Fibroblast of villous mesenchyme (primary cell): ENCODE measurements at regions not wholly inside any gene's neighbourhood (a gene's known extent, or its start where the extent isn't known, plus 50 kb on each side); places are given as distances from the start of the nearest gene placed in this dataset.
"Not testable (repeated sequence)": the region's sequence is repeated elsewhere in the genome, so short reads cannot be mapped to it uniquely, and the experiment has no call there.

Source experiments
- DNase-seq: peaks from one replicate; pipeline ENCODE4 v3.0.0-alpha.2; 2010; ENCODE audit warnings: low read depth
- H3K4me3 ChIP-seq: 2 replicates; pipeline ENCODE4 v1.5.1; 2011; ENCODE audit warnings: low read depth, mild to moderate bottlenecking, low read length
- TF ChIP-seq, protein P1 (sequence below): IDR thresholded peaks from 2 replicates; pipeline ENCODE4 v1.5.1; 2012; ENCODE audit warnings: low read depth, mild to moderate bottlenecking, low read length; ENCODE audit not compliant: insufficient read depth

DNA sequence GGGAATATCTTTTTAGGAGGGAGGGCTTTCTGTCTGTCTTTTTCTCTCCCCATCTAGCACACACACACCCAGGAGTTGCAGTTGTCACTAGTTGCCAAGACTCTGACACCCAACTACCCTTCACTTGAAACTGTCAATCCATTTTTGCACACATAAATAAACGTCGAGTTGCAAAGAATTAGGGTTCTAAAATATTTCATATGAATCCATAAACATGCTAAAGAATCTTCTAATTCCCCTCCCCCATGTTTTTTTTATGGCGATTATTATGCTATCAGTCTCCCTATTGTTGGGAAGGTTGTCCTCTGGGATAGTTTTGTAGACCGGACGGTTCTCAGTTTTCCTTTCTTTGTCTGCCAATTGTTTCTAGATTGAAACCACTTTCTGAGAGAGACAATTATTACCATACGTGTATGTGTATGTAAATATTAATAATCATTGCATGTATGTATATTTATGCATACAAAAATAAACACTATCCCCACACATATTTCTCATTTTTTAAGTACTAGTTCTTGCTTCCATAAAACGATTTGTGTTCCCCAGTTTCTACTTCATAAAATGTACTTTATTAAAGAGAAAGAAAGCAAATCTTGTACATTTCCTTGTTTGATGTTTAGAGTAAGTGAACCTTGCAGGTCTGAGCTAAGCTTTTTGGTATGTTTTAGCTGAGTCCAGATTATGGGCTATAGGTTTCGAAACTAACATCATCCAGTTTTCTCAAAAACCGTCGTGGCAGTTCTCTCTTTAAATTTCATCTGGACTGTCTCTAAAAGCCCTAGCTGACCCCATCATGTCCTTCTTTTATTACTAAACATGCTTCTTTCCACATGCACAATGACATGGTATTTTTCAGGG lies 165.0 kb upstream of the MPDZ start:
- TF ChIP-seq, protein P1, sequence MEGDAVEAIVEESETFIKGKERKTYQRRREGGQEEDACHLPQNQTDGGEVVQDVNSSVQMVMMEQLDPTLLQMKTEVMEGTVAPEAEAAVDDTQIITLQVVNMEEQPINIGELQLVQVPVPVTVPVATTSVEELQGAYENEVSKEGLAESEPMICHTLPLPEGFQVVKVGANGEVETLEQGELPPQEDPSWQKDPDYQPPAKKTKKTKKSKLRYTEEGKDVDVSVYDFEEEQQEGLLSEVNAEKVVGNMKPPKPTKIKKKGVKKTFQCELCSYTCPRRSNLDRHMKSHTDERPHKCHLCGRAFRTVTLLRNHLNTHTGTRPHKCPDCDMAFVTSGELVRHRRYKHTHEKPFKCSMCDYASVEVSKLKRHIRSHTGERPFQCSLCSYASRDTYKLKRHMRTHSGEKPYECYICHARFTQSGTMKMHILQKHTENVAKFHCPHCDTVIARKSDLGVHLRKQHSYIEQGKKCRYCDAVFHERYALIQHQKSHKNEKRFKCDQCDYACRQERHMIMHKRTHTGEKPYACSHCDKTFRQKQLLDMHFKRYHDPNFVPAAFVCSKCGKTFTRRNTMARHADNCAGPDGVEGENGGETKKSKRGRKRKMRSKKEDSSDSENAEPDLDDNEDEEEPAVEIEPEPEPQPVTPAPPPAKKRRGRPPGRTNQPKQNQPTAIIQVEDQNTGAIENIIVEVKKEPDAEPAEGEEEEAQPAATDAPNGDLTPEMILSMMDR = no peak
- no peak for DNase-seq
- H3K4me3 ChIP-seq = no peak overlapping the region

DNA sequence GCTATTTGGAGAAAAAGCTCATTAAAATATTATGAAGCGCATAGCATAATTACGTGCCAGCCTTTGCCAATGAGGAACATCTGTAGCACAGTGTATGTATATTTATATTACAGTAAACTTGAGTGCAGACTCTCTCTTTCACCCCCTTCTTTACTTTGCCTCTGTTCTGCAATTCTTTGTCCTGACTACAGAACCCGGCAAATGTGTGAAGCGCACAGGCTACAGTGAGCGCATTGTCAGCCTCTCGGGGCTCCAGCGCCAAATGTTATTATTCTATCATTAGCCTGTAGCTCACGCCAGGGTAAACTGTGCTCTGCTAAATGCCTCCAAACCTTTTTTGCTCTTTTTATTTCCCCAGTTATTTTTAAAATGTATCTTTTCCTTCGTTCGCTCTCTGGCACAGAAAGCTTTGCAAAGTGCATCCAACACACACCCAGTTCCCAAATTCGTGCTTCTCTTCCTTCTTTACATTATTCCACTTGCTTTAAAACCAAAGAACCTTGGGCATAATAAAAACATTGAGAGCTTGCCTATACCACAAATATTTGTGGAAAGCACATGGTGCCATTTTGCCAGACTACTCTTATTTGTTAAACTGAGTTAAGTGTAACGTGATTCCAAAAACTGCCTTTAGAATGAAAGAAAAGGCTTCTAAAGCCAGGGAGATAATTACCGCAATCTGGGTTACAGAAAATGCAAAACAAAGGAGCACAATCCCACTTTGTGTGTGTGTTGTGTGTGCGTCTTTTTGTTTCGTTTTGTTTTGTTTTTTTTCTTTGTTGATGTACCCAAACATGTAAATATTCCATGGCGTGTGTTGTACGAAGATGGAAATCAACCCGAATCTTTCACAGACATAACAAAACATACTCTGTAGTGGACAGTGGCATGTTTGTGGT lies 164.1 kb upstream of the MPDZ start:
- TF ChIP-seq, protein P1 = no peak
- no peak overlapping the region for H3K4me3 ChIP-seq
- no peak for DNase-seq

DNA sequence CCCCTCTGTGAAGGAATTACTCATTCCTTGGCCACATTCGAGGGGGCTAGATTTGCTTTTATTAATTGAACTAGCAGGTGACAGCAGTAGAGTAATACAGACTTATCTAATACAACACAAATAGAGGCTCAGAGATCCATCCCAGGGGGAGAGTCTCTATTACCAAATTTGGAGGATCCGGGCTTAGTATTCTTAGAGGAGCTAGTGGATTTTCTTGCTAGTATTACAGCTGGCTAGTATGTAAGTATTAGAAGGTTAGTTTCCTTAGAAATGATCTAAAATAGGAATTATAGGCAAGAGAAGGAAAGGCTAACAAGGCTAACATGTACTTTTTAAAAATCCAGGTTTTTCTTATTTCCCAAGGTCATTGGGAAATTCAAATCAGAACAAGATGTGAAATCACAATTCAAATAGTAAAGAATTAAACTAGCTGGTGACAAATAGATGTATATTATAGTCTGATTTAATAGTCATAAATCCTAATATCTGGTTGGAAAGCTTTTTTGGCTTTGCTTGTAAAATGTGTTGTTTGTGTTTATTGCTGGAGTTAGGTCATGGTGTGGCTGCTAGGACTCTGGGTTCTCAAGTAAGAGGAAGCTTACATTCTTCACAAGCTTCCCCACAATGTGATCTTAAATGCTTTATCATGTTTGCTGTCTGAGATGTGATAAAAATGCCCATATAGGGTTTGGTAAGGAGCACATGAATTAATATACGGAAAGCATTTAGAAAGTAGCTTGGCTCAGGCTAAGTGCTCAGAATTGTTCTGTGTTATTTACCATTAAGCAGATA lies 160.4 kb upstream of the MPDZ start:
- no peak for DNase-seq
- TF ChIP-seq, protein P1 = no peak

DNA sequence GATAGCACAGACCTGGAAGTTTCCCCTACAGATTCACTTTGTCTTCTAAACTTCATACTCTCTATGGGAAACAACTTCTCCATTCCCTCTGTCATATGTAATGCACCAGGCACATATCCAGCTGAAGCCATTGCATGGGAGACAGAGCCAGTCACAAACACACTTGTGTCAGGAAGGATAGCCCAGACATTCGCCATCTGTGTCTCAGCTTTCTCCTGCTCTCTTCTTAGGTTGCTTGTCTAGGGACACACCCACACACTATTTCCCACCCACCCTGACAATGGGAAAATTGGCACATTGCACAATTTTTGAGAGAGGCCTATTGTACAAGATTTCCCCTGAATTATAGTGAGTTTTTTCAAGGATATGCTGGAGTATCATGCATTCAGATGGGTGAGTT lies 158.4 kb upstream of the MPDZ start:
- TF ChIP-seq, protein P1 = no peak
- DNase-seq = no peak
- no peak overlapping the region for H3K4me3 ChIP-seq

More for the DNA sequence above, 160.4 kb upstream of the MPDZ start:
- H3K4me3 ChIP-seq = no peak overlapping the region

DNA sequence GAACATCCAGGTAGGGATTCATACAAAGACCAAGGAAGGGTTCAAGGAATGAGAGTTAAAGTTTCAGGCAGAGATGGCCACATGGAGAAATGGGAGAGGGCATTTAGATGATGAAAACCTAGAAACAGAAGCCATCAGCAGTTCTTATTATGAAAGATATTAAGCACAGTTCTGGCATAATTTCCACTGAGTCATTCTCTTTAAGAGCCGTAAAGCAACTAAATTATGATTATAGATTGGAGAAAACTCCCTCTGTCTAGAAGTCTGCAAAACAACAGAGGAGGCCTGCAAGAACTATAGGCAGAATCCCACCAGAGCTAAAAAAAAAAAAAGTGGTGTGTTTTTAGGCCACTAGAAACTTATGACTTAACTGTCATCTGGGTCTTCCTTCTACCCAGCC lies 157.1 kb upstream of the MPDZ start:
- DNase-seq = no peak

DNA sequence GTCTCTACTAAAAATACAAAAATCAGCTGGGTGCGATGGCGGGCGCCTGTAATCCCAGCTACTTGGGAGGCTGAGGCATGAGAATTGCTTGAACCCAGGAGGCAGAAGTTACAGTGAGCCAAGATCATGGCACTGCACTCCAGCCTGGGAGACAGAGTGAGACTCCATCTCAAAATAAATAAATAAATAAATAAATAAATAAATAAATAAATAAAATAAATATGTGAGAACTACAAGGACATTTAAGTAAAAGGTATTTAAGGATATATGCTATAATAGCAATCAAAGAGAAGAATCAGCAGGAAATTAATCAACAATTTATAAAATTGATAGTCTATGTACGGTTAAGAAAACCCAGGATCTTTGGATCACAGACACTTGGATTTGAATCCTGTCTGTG lies 154.0 kb upstream of the MPDZ start:
- H3K4me3 ChIP-seq, DNase-seq: not testable (repeated sequence)

More for the DNA sequence above, 157.1 kb upstream of the MPDZ start:
- TF ChIP-seq, protein P1 = no peak
- no peak overlapping the region for H3K4me3 ChIP-seq
